GM12865 (cell line): ENCODE measurements at regions not wholly inside any gene's neighbourhood (a gene's known extent, or its start where the extent isn't known, plus 50 kb on each side); places are given as distances from the start of the nearest gene placed in this dataset.
A peak's percentile ranks its signal among the peaks of the same experiment; 100 is the strongest.

Experiments
- DNase-seq: peaks from one replicate; pipeline ENCODE4 v3.0.0; 2010; ENCODE audit warnings: low read depth
- H3K4me3 ChIP-seq: 2 replicates; pipeline ENCODE4 v1.5.1; 2011; ENCODE audit warnings: mild to moderate bottlenecking, low read depth, low read length, control low read depth
- CTCF ChIP-seq: IDR thresholded peaks from 2 replicates; pipeline ENCODE4 v1.5.1; 2011; ENCODE audit warnings: low read length, control low read depth, low read depth, inconsistent platforms; ENCODE audit not compliant: insufficient read depth; ENCODE audit errors: missing control alignments

GRCh38 chr4:26171501-26171900 is 149.3 kb upstream of the RBPJ start:
- H3K4me3 ChIP-seq, result no peak overlapping the region

DNA sequence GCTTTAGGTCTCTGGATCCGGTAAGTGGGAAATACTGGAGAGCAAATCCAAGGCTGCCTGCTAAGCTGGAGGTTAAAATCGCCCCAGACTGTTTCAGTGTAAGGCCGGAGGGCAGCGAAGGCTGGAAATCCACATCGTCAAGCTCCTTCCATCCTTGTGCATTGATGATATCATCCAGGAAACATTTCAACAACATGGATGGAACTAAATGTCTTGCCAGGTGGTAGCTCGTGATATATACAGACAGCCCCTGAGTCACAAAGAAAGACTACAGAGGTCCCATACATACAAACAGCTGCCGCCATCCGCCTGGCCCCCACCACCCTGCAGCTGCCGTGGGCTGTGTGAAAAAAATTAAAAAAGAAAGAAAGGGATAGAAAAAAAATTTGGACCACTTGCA is 148.9 kb upstream of the RBPJ start:
- DNase-seq, result no peak
- no peak overlapping the region for H3K4me3 ChIP-seq
- no peak for TF ChIP-seq CTCF

More at GRCh38 chr4:26171501-26171900, 149.3 kb upstream of the RBPJ start:
- no peak for DNase-seq
- TF ChIP-seq CTCF, result no peak

- H3K4me3 ChIP-seq, result no peak overlapping the region
- TF ChIP-seq CTCF, result no peak
- DNase-seq, result no peak
Measured at GRCh38 chr4:26173619-26174018, 147.2 kb upstream of the RBPJ start.

GRCh38 chr4:26174027-26174426 is 146.8 kb upstream of the RBPJ start:
- no peak for TF ChIP-seq CTCF
- no peak overlapping the region for H3K4me3 ChIP-seq
- no peak for DNase-seq

- peak; percentile 77 for DNase-seq
Measured at GRCh38 chr4:26175006-26175786, 145.6 kb upstream of the RBPJ start.

DNA sequence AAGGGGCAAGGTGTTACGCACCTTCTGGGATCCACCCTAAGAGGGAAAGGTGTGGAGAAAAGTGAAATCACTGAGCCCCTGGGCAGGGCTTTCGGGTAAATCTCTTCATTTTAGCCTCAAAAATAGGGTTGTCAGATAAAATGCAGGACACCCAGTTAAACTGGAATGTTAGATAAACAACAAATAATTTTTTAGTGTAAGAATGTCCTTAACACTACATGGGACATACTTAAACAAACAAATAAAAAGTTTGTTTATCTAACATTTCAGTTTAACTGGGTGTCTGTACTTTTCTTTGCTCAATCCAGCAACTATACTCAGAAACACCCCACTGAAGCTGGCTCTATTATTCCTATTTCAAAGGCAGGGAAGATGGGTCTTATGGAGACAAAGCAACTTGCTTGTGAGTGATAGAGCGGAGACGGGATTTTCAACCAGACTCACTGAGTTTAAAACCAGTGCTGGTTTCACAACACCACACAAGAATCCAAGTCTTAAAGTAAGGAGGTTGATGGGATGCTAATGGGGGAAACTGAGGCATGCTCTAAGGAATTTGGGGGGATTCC is 144.8 kb upstream of the RBPJ start:
- no peak for TF ChIP-seq CTCF
- no peak overlapping the region for H3K4me3 ChIP-seq
- DNase-seq, result no peak

More at GRCh38 chr4:26175006-26175786, 145.6 kb upstream of the RBPJ start:
- H3K4me3 ChIP-seq, result peak overlapping the region; percentile 1
- no peak for TF ChIP-seq CTCF

GRCh38 chr4:26176598-26177149 is 144.1 kb upstream of the RBPJ start:
- no peak for DNase-seq
- no peak overlapping the region for H3K4me3 ChIP-seq
- no peak for TF ChIP-seq CTCF
